ENCODE measurements at regions not wholly inside any gene's neighbourhood (a gene's known extent, or its start where the extent isn't known, plus 50 kb on each side); places are given as distances from the start of the nearest gene placed in this dataset.

- TF ChIP-seq, protein P1, sequence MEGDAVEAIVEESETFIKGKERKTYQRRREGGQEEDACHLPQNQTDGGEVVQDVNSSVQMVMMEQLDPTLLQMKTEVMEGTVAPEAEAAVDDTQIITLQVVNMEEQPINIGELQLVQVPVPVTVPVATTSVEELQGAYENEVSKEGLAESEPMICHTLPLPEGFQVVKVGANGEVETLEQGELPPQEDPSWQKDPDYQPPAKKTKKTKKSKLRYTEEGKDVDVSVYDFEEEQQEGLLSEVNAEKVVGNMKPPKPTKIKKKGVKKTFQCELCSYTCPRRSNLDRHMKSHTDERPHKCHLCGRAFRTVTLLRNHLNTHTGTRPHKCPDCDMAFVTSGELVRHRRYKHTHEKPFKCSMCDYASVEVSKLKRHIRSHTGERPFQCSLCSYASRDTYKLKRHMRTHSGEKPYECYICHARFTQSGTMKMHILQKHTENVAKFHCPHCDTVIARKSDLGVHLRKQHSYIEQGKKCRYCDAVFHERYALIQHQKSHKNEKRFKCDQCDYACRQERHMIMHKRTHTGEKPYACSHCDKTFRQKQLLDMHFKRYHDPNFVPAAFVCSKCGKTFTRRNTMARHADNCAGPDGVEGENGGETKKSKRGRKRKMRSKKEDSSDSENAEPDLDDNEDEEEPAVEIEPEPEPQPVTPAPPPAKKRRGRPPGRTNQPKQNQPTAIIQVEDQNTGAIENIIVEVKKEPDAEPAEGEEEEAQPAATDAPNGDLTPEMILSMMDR (conservative IDR thresholded peaks at IDR 0.05 in 1 of 2, IDR thresholded peaks at IDR 0.05 in 1 of 2; ENCODE audit: low read depth in 1 of 2, low read length in 2 of 2), result no peak
- TF ChIP-seq EZH2 (IDR thresholded peaks at IDR 0.05; ENCODE audit: low read length, missing control alignments), result no peak
Measured at GRCh38 chr20:55540013-55540412, 465.3 kb downstream of the CBLN4 start.

All from fibroblast of lung (primary cell).